Panc1 (cell line): ENCODE measurements at regions not wholly inside any gene's neighbourhood (a gene's known extent, or its start where the extent isn't known, plus 50 kb on each side); places are given as distances from the start of the nearest gene placed in this dataset.

Source experiments
- ATAC-seq: fragments of 200-7000 bp; cut with Tn5 transposase; 2 replicates; pipeline ENCODE4 v1.9.1; 2020; ENCODE audit warnings: mild to moderate bottlenecking, moderate library complexity
- BruUV-seq: library from RNA; stranded (reverse); fragments of 400-500 nt; replicated peaks from 2 replicates; lab custom pipeline; 2021; lab: Mats Ljungman, UMichigan
- CTCF ChIA-PET: fragments of 300-600 bp; sonication (Branson Sonifier 250); formaldehyde crosslinking; loops from one replicate; lab custom pipeline; 2022; ENCODE audit warnings: antibody characterized with exemption; lab: Charles Lee
- POLR2A ChIA-PET: fragments of 300-600 bp; sonication (Branson Sonifier 250); formaldehyde crosslinking; loops from one replicate; lab custom pipeline; 2022; ENCODE audit warnings: antibody characterized with exemption; lab: Charles Lee
- DNase-seq: peaks from one replicate; pipeline ENCODE4 v3.0.0-alpha.2; 2010; ENCODE audit warnings: low read depth, low spot score
- H3K27ac ChIP-seq: 2 replicates; pipeline ENCODE4 v1.5.1; 2011; ENCODE audit warnings: mild to moderate bottlenecking, low read length, inconsistent platforms
- H3K27me3 ChIP-seq: fragments of 200-500 bp; sonication (Bioruptor generic); 2 replicates; pipeline ENCODE4 v1.6.0; 2014; ENCODE audit warnings: low read length, inconsistent platforms; ENCODE audit not compliant: control insufficient read depth, insufficient read depth
- H3K36me3 ChIP-seq: fragments of 200-500 bp; sonication (Bioruptor generic); 2 replicates; pipeline ENCODE4 v1.5.1; 2014; ENCODE audit warnings: inconsistent platforms, mild to moderate bottlenecking, low read length, moderate library complexity; ENCODE audit not compliant: control insufficient read depth, insufficient read depth
- H3K4me1 ChIP-seq: 2 replicates; pipeline ENCODE4 v1.5.1; 2011; ENCODE audit warnings: inconsistent platforms, mild to moderate bottlenecking, low read length, moderate library complexity; ENCODE audit not compliant: control insufficient read depth, insufficient read depth
- H3K4me3 ChIP-seq, 2 experiments: 2 replicates each; pipeline ENCODE4 v1.5.1; 2011 to 2012; ENCODE audit warnings: low read depth in 2 of 2, low read length in 2 of 2, mild to moderate bottlenecking in 2 of 2, inconsistent platforms in 1 of 2, moderate library complexity in 1 of 2
- H3K9me3 ChIP-seq: fragments of 200-500 bp; sonication (Bioruptor generic); 2 replicates; pipeline ENCODE4 v1.5.1; 2014; ENCODE audit warnings: low read depth, mild to moderate bottlenecking, inconsistent platforms, low read length, moderate library complexity; ENCODE audit not compliant: control insufficient read depth, insufficient read depth
- POLR2AphosphoS5 ChIP-seq: IDR thresholded peaks from 2 replicates; pipeline ENCODE4 v1.6.1; 2012; ENCODE audit warnings: mild to moderate bottlenecking, low read depth, low read length, moderate library complexity
- SIN3A ChIP-seq: IDR thresholded peaks from 2 replicates; pipeline ENCODE4 v1.6.1; 2012; ENCODE audit warnings: low read depth, mild to moderate bottlenecking, low read length, moderate library complexity, borderline replicate concordance; ENCODE audit not compliant: insufficient read depth
- TCF7L2 ChIP-seq: IDR thresholded peaks from 2 replicates; pipeline ENCODE4 v1.6.1; 2011; ENCODE audit warnings: mild to moderate bottlenecking, low read depth, low read length, inconsistent platforms
- in situ Hi-C: cut with HindIII; loops from 2 replicates; pipeline ENCODE4 v1.10.0; 2016; ENCODE audit warnings: low sequenced_read_pairs, low pct_unique_long_range_greater_than_20kb
- intact Hi-C: fragments of 100-400 bp; cut with micrococcal nuclease; formaldehyde crosslinking; loops from one replicate; pipeline ENCODE4 v1.10.0; 2022; ENCODE audit not compliant: unreplicated experiment
- TF ChIP-seq, protein P1 (sequence below): fragments of 450-650 bp; IDR thresholded peaks from 2 replicates; pipeline ENCODE4 v1.5.1; 2017; ENCODE audit warnings: mild to moderate bottlenecking
- TF ChIP-seq, protein P2 (sequence below), 2 experiments: IDR thresholded peaks; 2 replicates each; pipeline ENCODE4 v1.6.1; 2011 to 2012; ENCODE audit warnings: low read depth in 2 of 2, control low read depth in 1 of 2, low read length in 1 of 2, mild to moderate bottlenecking in 1 of 2, moderate library complexity in 1 of 2; ENCODE audit not compliant: insufficient read depth in 1 of 2

DNA sequence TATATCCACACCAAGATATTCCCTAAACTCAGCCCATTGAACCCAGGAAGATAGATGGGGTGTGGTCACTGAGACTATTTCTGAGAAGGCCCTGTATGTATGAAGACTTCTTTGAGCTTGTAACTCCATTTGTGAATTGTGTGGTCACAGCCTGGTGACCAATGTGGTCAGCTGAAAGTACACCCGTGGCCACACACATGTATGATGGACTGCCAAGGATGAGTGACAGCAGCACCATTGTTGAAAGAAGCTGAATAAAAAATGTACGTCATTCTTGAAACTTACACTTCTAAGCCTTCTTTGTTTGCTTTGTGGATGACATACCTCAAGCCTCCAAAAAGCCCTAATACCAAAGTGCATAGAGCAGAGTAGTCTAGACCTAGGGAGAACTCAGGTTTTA lies 581.4 kb downstream of the RAB28 start:
- H3K36me3 ChIP-seq, result no peaks in the 10 kb centered on the region
- ChIA-PET CTCF (no interaction called here), POLR2A (no interaction called here)
- intact Hi-C loops (no loop called here), in situ Hi-C loops (no loop called here)
- ATAC-seq (no peak), DNase-seq (no peak)
- H3K27me3 ChIP-seq, result no peaks in the 10 kb centered on the region
- H3K4me1 ChIP-seq, result no peaks in the 10 kb centered on the region
- BruUV-seq, result no TSS peak
- no peak overlapping the region for H3K4me3 ChIP-seq
- no peaks in the 10 kb centered on the region for H3K9me3 ChIP-seq
- TF ChIP-seq POLR2AphosphoS5 (no peak), TCF7L2 (no peak), SIN3A (no peak)
- TF ChIP-seq, protein P1, sequence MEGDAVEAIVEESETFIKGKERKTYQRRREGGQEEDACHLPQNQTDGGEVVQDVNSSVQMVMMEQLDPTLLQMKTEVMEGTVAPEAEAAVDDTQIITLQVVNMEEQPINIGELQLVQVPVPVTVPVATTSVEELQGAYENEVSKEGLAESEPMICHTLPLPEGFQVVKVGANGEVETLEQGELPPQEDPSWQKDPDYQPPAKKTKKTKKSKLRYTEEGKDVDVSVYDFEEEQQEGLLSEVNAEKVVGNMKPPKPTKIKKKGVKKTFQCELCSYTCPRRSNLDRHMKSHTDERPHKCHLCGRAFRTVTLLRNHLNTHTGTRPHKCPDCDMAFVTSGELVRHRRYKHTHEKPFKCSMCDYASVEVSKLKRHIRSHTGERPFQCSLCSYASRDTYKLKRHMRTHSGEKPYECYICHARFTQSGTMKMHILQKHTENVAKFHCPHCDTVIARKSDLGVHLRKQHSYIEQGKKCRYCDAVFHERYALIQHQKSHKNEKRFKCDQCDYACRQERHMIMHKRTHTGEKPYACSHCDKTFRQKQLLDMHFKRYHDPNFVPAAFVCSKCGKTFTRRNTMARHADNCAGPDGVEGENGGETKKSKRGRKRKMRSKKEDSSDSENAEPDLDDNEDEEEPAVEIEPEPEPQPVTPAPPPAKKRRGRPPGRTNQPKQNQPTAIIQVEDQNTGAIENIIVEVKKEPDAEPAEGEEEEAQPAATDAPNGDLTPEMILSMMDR, result no peak
- TF ChIP-seq, protein P2, sequence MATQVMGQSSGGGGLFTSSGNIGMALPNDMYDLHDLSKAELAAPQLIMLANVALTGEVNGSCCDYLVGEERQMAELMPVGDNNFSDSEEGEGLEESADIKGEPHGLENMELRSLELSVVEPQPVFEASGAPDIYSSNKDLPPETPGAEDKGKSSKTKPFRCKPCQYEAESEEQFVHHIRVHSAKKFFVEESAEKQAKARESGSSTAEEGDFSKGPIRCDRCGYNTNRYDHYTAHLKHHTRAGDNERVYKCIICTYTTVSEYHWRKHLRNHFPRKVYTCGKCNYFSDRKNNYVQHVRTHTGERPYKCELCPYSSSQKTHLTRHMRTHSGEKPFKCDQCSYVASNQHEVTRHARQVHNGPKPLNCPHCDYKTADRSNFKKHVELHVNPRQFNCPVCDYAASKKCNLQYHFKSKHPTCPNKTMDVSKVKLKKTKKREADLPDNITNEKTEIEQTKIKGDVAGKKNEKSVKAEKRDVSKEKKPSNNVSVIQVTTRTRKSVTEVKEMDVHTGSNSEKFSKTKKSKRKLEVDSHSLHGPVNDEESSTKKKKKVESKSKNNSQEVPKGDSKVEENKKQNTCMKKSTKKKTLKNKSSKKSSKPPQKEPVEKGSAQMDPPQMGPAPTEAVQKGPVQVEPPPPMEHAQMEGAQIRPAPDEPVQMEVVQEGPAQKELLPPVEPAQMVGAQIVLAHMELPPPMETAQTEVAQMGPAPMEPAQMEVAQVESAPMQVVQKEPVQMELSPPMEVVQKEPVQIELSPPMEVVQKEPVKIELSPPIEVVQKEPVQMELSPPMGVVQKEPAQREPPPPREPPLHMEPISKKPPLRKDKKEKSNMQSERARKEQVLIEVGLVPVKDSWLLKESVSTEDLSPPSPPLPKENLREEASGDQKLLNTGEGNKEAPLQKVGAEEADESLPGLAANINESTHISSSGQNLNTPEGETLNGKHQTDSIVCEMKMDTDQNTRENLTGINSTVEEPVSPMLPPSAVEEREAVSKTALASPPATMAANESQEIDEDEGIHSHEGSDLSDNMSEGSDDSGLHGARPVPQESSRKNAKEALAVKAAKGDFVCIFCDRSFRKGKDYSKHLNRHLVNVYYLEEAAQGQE (IDR thresholded peaks at IDR 0.05; ENCODE audit: insufficient read depth in 1 of 2, low read depth in 2 of 2, low read length in 1 of 2), result no peak
- no peak overlapping the region for H3K27ac ChIP-seq

DNA sequence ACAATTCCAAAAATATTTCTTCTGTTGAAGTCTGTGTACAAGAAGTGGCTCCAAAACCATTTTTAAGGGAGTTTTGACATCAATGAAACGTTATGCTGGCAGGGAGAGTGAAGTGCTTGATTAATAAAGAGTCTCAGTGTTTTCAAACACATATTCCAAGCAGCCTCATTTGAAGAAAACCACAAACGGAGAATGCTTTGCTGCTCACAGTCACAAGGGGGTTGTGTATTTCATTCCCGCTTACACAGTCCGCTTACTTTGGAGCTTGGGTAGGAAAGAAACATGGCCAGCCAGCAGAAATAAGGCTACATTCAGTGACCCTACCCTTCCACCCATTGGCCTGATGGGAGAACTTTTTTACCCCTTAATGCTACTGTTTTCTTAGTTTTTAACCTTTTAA lies 586.2 kb downstream of the RAB28 start:
- intact Hi-C loops, result no loop called here
- ChIA-PET POLR2A (no interaction called here), CTCF (no interaction called here)
- no TSS peak for BruUV-seq
- no peak overlapping the region for H3K4me3 ChIP-seq
- DNase-seq, result no peak
- H3K27me3 ChIP-seq, result no peaks in the 10 kb centered on the region
- TF ChIP-seq TCF7L2 (no peak), POLR2AphosphoS5 (no peak), SIN3A (no peak)
- TF ChIP-seq, protein P2 (IDR thresholded peaks at IDR 0.05; ENCODE audit: insufficient read depth in 1 of 2, low read depth in 2 of 2, low read length in 1 of 2), result no peak
- TF ChIP-seq, protein P1, result no peak
- in situ Hi-C loops, result no loop called here
- no peak for ATAC-seq
- no peaks in the 10 kb centered on the region for H3K9me3 ChIP-seq
- no peak overlapping the region for H3K27ac ChIP-seq
- no peaks in the 10 kb centered on the region for H3K4me1 ChIP-seq
- no peaks in the 10 kb centered on the region for H3K36me3 ChIP-seq
